ENCODE measurements at regions not wholly inside any gene's neighbourhood (a gene's known extent, or its start where the extent isn't known, plus 50 kb on each side); places are given as distances from the start of the nearest gene placed in this dataset.

DNA sequence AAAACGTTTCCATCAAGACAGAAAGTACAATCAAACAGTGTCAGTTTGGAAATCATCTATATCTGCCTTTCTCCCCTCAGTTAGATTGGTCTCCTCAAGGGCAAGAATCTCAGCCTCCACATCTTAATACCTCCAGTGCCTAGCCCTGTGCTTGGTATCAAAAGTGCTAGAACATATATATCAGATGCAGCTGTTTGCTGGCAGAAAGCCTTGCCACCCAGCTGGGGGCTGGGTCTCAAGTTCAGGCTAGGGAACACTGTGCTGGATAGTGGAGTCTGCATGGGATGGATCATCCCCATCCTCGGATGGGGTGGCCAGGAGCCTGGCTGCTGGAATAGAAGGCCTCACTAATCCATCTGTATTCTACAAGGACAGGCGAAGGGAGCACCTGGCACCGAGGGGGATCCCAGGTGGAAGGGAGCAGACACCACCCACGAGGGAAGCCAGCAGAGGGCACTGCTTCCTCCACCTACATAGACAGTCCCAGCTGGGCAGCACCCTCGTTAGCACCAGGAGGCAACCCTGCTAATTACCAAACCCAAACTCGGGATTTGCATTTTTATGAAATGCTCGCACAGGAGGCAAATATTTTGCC lies 602.2 kb downstream of the BUD13 start:
- TF ChIP-seq RAD21 (conservative IDR thresholded peaks at IDR 0.05 in 1 of 2, IDR thresholded peaks at IDR 0.05 in 1 of 2) (no peak), USF2 (IDR thresholded peaks at IDR 0.05) (no peak), SREBF2 (IDR thresholded peaks at IDR 0.05) (no peak), POLR2A (IDR thresholded peaks at IDR 0.05; ENCODE audit: low read length) (no peak), CEBPB (IDR thresholded peaks at IDR 0.05) (no peak), MYC (IDR thresholded peaks at IDR 0.05; ENCODE audit: borderline replicate concordance, low read length) (no peak), JUN (IDR thresholded peaks at IDR 0.05) (no peak), RCOR1 (IDR thresholded peaks at IDR 0.05; ENCODE audit: low read depth, low read length) (no peak), EP300 (IDR thresholded peaks at IDR 0.05) (no peak), CHD4 (IDR thresholded peaks at IDR 0.05; ENCODE audit: borderline replicate concordance) (no peak)
- TF ChIP-seq, protein P1, sequence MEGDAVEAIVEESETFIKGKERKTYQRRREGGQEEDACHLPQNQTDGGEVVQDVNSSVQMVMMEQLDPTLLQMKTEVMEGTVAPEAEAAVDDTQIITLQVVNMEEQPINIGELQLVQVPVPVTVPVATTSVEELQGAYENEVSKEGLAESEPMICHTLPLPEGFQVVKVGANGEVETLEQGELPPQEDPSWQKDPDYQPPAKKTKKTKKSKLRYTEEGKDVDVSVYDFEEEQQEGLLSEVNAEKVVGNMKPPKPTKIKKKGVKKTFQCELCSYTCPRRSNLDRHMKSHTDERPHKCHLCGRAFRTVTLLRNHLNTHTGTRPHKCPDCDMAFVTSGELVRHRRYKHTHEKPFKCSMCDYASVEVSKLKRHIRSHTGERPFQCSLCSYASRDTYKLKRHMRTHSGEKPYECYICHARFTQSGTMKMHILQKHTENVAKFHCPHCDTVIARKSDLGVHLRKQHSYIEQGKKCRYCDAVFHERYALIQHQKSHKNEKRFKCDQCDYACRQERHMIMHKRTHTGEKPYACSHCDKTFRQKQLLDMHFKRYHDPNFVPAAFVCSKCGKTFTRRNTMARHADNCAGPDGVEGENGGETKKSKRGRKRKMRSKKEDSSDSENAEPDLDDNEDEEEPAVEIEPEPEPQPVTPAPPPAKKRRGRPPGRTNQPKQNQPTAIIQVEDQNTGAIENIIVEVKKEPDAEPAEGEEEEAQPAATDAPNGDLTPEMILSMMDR (IDR thresholded peaks at IDR 0.05) = no peak
